ENCODE measurements at regions not wholly inside any gene's neighbourhood (a gene's known extent, or its start where the extent isn't known, plus 50 kb on each side); places are given as distances from the start of the nearest gene placed in this dataset.
"Not testable (repeated sequence)": the region's sequence is repeated elsewhere in the genome, so short reads cannot be mapped to it uniquely, and the experiment has no call there.

DNA sequence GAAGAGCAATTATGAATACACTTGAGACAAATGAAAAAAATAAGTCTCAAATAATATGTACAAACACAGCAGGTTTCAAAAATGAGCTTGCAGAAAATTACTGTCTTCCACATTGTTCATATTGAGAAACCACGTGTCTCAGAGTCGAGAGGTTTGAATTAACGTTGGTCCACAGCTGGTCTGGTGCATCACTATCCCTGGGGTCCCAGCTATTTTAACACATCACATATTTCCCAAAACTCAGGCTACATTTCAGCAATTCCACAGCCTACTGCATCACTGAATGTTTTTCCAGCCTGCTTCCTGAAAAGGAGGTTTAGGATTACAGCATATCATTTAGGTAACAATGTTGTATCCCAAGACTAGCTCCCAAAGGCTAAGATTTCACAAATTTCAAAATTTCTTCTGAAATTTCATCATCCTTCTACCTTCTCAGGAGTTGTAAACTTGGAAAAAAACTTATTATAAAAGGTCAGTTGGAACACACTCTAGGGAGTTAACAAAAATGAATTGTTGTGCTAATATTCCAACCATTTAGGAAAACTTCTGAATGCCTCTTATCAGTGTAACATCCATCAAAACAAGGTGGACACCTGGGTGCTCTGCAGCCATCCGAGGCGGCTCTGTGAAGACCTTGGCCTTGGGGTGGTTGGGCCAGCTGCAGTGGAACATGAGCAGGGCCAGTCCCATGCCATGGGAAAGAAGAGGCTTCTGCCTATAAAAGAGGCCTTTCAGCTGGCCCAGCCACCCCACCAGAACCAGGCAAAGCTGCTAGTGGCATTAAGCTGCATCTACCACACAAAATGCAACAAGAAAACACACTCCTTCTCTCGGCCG lies 198.1 kb upstream of the RBBP8 start:
- no peak for DNase-seq (ENCODE audit: low read depth in 1 of 2, low spot score in 1 of 2)

DNA sequence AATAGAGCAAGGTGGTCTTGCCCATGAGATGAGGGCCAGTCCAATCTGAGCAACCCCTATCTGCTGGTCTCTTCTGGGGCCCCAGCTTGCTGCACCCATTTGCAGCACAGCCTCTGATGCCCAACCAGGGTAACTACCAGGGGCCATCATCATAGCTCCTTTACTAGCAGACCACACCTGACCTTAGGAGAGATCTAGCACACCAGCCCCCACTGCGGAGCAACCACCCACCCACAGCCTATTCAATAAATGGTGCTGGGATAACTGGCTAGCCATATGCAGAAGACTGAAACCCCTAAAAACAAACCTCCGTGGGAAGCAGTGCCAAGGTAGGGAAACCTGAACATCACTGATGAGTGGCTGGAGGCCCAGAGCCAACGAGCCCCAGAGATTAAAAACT lies 196.1 kb upstream of the RBBP8 start:
- DNase-seq (ENCODE audit: low read depth in 1 of 2, low spot score in 1 of 2): no peak

DNA sequence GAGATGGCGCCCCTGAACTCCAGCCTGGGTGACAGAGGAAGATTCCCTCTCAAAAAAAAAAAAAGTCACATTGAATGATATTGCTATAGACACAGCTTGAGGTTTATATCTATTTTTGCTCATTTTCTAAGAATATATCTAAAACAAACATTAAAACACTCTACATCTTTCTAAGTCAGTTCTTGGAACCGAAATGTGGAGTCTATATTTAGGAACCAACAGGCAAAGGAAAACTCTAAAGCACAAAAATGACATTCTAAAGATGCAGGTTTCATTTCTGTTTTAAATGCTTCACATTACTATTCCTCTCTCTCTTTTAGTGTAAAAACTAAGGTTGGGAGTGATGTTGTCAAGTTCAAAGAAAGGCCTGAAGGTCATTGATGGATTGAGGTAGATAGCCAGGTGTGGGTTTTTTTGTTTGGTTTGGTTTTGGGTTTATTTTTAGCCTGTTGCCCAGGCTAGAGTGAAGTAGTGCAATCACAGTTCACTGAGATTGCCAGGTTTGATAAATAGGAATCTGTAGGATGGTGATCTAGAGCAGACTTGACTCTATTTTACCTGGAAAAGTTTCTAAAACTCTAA lies 194.0 kb upstream of the RBBP8 start:
- DNase-seq (ENCODE audit: low read depth in 1 of 2, low spot score in 1 of 2): no peak

DNA sequence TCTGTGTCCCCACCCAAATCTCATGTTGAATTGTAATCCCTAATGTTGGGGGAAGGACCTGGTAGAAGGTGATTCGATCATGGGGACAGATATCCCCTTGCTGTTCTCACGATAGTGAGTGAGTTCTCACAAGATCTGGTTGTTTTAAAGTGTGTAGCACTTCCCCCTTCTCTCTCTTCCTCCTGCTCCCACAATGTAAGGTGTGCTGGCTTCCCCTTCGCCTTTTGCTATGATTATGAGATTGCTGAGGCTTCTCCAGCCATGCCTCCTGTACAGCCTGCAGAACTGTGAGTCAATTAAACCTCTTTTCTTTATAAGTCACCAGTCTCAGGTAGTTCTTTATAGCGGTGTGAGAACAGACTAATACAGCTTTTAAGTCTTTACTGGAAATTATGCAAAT lies 193.3 kb upstream of the RBBP8 start:
- no peak for DNase-seq (ENCODE audit: low read depth in 1 of 2, low spot score in 1 of 2)

DNA sequence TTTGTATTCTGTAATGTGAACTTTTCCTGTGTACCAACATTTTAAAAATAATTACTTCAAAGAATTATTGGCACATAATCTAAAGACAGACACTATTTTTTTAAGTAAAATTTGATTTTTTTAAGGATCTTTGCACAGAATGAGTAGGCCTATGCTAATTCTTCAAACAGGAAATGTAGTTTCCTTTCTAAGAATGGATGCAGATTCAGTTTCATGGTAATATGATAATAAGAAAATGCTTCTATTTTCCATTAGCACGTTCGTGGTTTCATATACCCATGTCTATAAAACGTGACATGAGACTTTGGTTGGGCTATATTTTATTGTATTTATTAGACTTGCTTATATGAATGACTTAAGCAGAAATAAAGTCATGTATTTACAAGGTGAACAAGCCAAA lies 191.8 kb upstream of the RBBP8 start:
- DNase-seq (ENCODE audit: low read depth in 1 of 2, low spot score in 1 of 2): no peak

DNA sequence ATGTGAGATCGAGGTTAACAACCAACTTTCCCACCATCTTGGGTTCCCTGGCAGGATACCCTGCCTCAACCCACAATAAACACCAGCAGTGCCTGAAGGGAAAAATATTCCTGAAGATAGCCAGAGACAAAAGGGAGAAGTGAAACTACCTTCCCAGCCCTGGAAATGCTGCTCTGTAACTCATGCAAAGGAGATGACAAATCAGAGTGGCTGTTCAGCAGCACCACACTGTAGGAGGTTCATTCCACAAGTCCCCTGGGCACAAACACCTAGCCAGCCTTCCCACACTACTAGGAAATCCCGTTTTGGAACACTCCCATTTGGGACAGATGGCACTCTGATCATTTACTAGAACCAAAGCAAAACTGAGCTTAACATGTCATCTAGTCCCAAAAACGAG lies 190.7 kb upstream of the RBBP8 start:
- no peak for DNase-seq (ENCODE audit: low read depth in 1 of 2, low spot score in 1 of 2)

DNA sequence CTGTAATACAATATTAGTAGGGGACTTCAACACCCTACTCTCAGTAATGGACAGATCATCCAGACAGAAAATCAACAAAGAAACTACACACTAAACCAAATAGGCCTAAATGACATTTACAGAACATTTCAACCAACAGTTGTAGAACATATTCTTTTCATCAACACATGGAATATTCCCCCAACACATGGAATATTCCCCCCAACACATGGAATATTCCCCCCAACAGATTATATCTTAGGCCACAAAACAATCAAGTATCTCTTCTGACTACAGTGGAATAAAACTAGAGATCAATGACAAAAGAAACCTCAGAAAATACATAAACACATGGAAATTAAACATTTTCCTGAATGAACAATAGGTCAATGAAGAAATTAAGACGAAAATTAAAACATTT lies 187.2 kb upstream of the RBBP8 start:
- DNase-seq (ENCODE audit: low read depth in 1 of 2, low spot score in 1 of 2): no peak

DNA sequence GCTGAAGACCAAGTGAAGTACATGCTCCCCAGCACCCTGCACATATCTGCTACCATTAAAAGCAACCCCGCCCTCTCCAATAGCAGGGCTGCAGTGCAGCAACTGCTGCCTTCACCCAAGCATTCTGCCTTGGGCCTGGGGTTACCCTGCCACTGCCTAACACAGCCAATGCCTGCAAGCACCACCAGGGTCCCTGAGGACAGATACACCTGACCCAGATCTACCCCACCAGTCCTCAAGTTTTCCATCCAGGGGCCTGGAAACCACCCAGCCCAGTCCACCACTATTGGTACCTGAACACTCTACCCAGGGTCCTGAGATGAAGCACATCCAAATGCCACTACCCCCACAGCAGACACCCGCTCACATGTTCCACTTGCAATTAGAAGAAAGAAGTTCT lies 181.1 kb upstream of the RBBP8 start:
- no peak for DNase-seq (ENCODE audit: low read depth in 1 of 2, low spot score in 1 of 2)

DNA sequence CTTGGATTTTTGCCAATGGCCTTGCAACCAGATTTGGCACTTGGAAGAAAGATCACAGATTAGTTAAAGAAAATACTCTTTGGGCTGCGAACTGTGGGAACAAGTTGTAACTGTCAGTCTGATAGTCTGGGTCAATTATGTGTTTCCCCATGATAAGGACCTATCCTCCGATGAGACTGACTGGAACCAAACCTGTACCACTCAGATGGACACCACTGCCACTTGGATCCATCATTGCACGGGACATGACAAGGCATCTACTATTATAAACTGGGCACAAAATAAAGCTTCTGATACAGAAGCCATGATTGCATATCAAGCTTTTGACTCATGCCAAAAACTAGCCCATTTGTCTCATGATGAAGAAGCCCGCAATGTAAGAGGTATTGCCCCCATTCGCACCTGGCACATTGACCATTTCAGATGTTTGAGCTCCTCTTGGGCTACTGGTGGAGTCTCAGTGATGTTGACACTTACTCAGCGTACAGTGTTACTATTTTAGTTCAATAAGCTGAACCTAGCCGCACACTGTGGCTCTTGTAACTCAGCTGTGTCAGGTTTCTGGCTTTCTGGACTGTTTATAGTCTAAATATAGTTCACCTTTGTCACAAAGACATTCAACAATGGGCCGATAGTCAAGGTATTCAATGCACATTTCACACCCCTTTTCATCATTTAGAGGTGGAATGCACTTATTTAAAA lies 179.8 kb upstream of the RBBP8 start:
- no peak for DNase-seq (ENCODE audit: low read depth in 1 of 2, low spot score in 1 of 2)

DNA sequence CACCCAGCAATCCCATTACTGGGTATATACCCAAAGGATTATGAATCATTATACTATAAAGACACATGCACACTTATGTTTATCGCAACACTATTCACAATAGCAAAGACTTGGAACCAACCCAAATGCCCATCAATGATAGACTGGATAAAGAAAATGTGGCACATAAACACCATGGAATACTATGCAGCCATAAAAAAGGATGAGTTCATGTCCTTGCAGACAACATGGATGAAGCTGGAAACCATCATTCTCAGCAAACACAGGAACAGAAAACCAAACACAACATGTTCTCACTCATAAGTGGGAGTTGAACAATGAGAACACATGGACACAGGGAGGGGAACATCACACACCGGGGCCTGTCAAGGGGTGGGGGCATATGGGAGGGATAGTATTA lies 169.1 kb upstream of the RBBP8 start:
- DNase-seq (ENCODE audit: low read depth in 1 of 2, low spot score in 1 of 2): not testable (repeated sequence)

DNA sequence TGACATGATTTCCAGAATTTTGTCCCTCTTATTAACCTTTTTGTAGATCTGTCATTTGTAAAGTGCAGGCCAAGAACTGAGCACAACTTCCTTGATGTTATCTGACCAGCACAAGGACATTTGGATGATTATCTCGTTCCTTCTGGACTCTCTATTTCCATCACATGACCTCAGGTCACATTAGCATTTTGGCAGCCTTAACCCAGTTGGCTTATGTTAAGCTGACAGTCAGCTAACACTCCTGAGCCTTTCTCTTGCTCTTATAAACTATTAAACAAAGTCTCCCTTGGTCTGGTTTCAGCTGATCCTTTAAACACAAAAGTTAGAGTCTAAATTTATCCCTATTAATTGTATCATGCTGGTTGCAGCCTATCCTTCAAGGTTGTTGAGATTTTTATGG lies 167.2 kb upstream of the RBBP8 start:
- no peak for DNase-seq (ENCODE audit: low read depth in 1 of 2, low spot score in 1 of 2)

DNA sequence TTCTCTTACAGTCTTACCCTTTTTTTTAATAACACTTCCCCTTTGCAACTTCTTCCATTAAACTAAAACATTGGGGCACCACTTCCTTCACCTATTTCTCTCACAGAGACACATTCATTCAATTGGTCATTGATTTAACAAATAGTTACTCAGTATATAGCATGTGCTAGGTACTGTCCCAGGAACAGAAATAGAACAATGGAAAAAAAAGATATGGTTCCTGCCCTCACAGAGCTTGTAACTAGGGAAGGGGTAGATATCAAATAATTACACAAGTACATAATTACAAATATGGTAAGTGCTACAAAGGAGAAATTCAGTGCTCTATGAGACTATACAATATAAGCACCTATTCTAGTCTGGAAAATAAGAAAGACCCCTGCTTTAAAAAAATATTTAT lies 165.5 kb upstream of the RBBP8 start:
- no peak for DNase-seq (ENCODE audit: low read depth in 1 of 2, low spot score in 1 of 2)

DNA sequence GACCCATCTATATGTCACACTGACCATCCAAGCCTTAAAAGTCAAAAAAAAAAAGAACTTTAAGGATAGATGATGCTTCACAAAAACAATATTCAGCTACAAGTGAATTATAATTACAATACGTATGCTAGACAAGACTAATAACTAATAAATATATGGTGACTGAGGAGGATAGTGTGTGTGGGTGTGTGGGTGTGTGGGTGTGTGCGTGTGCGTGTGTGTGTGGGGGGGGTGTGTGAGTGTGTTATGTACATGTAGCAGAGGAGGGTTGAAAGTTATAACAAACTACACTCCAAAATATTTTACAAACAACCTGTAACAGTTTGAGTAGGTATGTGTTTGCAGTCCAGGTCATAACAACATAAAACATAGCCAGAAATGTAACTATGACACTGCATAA lies 159.2 kb upstream of the RBBP8 start:
- no peak for DNase-seq (ENCODE audit: low read depth in 1 of 2, low spot score in 1 of 2)

DNA sequence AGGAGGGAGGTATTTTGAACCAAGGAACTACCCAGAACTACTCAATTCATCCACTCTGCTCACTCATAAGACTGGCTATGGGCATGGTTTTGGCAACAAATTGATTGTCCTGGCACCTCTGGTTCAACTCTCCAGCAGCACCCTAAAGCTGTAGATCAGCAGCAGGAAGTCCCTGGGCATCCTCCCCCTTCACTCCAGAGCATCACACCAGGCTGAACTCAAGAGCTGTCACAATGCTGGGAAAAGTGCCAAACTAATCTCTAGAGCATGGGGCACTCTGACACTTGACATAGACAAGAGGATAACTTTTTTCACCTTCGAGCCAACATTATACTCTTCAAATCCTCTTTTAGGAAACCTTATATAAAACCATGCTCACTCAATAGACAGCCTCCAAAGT lies 154.1 kb upstream of the RBBP8 start:
- DNase-seq (ENCODE audit: low read depth in 1 of 2, low spot score in 1 of 2): no peak

DNA sequence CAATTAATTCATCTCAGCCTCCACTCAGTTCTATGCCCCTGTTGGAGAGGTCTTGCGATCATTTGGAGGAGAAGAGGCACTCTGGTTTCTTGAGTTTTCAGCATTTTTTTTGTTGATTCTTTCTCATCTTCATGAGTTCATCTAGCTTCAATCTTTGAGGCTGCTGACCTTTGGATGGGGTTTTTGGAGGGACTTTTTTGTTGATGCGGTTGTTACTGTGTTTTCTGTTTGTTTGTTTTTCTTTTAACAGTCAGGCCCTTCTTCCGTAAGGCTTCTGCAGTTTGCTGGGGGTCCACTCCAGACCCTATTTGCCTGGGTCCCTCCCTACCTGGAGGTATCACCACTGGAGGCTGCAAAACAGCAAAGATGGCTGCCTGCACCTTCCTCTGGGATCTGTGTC lies 149.9 kb upstream of the RBBP8 start:
- no peak for DNase-seq (ENCODE audit: low read depth in 1 of 2, low spot score in 1 of 2)

DNA sequence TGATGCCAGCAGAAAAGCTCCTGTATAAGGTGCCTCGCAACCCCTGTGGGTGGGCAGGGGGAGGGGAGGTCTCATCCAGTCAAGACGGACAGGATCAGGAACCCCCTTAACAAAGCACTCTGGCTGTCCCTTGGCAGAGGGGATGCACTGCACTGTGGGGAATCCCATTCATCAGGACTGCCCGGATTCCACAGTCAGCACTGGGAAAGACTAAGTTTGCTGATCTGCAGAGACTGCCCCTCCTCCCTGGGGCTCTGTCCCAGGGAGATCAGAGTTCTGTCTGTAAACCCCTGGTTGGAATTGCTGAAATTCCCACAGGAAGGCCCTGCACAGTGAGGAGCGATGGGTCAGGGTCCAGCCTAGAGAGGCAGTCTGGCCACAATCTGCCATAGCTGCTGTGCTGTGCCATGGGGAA lies 149.5 kb upstream of the RBBP8 start:
- no peak for DNase-seq (ENCODE audit: low read depth in 1 of 2, low spot score in 1 of 2)

DNA sequence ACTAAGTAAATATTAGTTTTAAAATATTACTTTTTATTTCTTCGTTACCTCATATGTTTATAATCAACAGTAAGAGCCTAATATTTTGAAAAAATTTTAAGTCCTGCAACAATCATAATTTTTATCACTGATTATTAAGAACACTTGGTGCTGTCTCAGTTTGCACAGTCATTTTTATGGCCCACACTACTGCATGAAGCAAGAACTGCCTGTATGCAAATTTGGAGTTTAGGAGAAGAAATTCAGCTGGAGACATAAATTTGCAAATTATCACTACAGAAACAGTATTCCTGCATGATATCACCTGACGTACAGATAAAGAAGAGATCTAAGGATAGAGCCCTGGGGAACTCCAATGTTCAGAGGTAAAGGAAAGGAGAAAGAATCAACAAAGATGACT lies 144.1 kb upstream of the RBBP8 start:
- DNase-seq (ENCODE audit: low read depth in 1 of 2, low spot score in 1 of 2): no peak

DNA sequence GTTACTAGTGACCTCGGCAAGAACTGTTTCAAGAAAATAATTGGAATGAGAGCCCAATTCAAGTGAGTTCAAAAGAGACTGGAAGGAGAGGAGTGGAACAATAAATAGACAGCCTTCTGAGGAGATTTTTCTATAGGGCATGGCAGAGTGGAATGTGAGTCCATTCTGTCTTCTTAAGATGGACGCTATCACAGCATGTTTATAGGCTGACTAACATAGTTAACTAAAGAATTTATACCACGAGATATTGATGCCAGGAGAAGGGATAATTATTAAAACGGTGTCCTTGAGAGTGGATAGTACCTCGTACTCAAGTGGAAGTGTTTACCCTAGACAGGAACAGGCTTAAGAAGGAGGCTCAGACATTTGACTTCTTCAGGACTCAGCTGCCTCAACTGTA lies 143.5 kb upstream of the RBBP8 start:
- DNase-seq (ENCODE audit: low read depth in 1 of 2, low spot score in 1 of 2): no peak

DNA sequence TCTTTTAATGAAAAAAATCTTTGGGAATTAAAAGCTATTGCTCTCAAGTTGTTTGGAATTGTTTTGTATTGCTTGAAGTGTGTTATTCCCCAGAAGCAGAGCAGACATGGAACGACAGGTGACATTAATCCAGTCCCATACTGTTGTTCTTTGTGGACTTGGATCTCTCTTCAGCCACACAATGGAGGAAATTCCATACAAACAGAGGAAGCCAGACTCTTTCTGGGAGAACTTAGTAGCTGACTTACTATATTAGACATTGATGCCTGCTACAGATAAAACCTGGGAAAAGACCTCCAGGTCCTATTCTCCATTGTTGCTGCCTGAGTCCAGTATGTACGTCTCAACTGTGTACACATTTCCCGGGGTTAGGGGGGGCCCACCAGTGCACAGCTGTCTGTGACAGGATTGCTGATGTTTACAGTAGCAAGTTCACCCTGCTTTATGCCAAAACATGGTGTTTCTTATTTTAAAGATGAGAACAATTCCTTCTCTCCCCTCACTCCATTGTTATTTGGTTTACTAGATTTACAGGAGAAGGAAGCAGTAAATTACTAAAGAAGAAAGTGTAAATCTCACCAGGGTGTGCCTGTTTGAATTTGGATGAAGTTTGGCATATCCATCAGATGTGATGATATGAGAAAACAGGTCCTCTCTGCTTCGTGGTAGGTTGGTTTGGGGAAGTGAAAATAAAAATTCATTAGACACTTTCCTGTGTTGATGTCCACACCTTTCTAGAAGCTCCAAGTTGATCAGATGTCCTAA lies 142.4 kb upstream of the RBBP8 start:
- no peak for DNase-seq (ENCODE audit: low read depth in 1 of 2, low spot score in 1 of 2)

DNA sequence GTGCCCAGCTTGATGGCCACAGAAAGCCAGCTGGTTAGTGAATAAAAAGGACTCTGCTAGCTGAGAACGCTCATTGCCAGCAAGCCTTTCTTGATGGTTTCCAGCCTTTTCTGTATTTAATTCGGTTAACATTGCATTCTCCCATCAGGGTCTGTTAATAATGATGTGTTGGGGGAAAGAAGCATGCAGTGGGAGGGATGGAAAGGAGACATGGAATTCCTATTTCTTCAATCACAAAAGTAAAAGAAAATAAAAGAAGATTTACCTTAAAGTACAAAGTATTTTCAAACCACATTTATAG lies 141.9 kb upstream of the RBBP8 start:
- DNase-seq (ENCODE audit: low read depth in 1 of 2, low spot score in 1 of 2): no peak

DNA sequence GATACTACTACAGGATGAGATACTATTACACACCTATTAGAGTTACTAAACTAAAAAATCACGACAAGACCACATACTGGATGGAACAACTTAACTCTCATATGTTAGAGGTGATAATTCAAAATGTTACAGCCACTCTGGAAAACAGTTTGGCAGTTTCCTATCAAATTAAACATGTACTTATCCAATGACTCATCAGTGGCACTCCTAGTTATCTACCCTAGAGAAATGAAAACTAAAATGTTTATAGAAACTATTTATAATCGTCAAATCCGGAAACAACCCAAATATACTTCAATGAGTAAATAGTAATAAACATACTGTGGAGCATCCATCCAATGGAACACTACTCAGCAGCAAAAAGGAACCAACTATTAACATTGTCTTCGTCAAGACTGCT lies 137.0 kb upstream of the RBBP8 start:
- no peak for DNase-seq (ENCODE audit: low read depth in 1 of 2, low spot score in 1 of 2)

DNA sequence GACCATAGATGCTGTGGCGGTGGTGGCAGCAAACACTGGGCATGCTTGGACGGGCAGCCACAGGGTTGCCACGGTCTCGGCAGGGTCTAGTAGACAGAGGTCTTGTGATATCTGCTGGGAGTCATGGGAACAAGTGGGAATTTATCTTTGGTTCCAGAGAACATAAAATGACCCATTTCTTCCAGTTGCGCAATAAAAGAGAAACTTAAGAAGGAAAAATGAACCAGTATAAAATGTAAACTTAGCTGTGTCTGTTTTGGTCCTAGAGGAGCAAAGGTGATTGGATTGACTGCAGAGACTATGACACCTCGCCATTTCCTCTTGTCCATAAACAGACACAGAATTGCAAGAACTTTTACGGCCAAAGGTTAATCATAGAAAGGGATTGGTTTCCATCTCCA lies 132.6 kb upstream of the RBBP8 start:
- DNase-seq (ENCODE audit: low read depth in 1 of 2, low spot score in 1 of 2): no peak

All from activated CD4-positive, alpha-beta T cell treated with anti-CD3 and anti-CD28 coated beads, Interleukin-2, amount 50 U/mL, for 24 hours (primary cell).